Neuron (in vitro differentiated cells): ENCODE measurements at regions not wholly inside any gene's neighbourhood (a gene's known extent, or its start where the extent isn't known, plus 50 kb on each side); places are given as distances from the start of the nearest gene placed in this dataset.

ENCODE experiments used
- H2AFZ ChIP-seq: one replicate; pipeline ENCODE4 v1.6.1; 2013; ENCODE audit warnings: low read depth, mild to moderate bottlenecking, inconsistent platforms, low read length, moderate library complexity
- H3K27me3 ChIP-seq: one replicate; pipeline ENCODE4 v1.6.1; 2013; ENCODE audit warnings: low read length; ENCODE audit not compliant: insufficient read depth
- H3K36me3 ChIP-seq: one replicate; pipeline ENCODE4 v1.6.1; 2013; ENCODE audit warnings: low read length; ENCODE audit not compliant: insufficient read depth
- H3K4me1 ChIP-seq: one replicate; pipeline ENCODE4 v1.6.1; 2013; ENCODE audit warnings: low read length; ENCODE audit not compliant: insufficient read depth
- H3K4me3 ChIP-seq: 2 replicates; pipeline ENCODE4 v1.5.1; 2013; ENCODE audit warnings: mild to moderate bottlenecking, low read length, moderate library complexity
- H3K9me3 ChIP-seq: one replicate; pipeline ENCODE4 v1.6.1; 2013; ENCODE audit warnings: low read length

- H2AFZ ChIP-seq, result no peak overlapping the region
- no peak overlapping the region for H3K4me3 ChIP-seq
- peaks cover 2% of the 10 kb centered on the region for H3K4me1 ChIP-seq
- H3K9me3 ChIP-seq, result no peaks in the 10 kb centered on the region
- H3K36me3 ChIP-seq, result no peaks in the 10 kb centered on the region
- H3K27me3 ChIP-seq, result no peaks in the 10 kb centered on the region
Measured at GRCh38 chr21:35926003-35926740, 134.2 kb downstream of the SETD4 start.

GRCh38 chr21:35925497-35925896 is 134.8 kb downstream of the SETD4 start:
- no peaks in the 10 kb centered on the region for H3K9me3 ChIP-seq
- no peak overlapping the region for H2AFZ ChIP-seq
- H3K36me3 ChIP-seq, result no peaks in the 10 kb centered on the region
- no peaks in the 10 kb centered on the region for H3K27me3 ChIP-seq
- H3K4me1 ChIP-seq, result peaks cover 2% of the 10 kb centered on the region
- no peak overlapping the region for H3K4me3 ChIP-seq

GRCh38 chr21:35924714-35925301 is 135.5 kb downstream of the SETD4 start:
- H3K4me3 ChIP-seq, result no peak overlapping the region
- peaks cover 2% of the 10 kb centered on the region for H3K4me1 ChIP-seq
- H2AFZ ChIP-seq, result no peak overlapping the region
- no peaks in the 10 kb centered on the region for H3K36me3 ChIP-seq
- no peaks in the 10 kb centered on the region for H3K9me3 ChIP-seq
- H3K27me3 ChIP-seq, result no peaks in the 10 kb centered on the region

DNA sequence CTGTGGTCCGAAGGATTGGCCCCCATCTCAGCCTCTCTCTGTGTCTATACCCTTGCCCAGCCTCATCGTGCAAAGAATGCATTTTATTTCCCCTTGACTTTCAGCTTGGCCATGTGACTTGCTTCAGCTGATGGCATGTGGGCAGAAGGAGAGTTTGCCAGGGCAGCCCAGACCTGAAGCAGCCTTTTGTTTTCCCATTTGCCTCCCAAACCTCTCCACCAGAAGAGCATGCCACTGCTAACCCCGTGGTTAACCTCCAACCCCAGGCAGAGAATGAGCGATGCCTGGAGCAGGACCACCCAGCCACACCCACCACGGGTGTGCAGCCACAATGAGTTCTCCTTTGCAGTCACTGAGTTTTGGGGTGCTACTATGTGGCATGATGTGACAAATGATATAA is 136.4 kb downstream of the SETD4 start:
- Histone ChIP-seq H3K4me1 (peaks cover 2% of the 10 kb centered on the region), H3K27me3 (no peaks in the 10 kb centered on the region), H3K4me3 (no peak overlapping the region), H3K36me3 (no peaks in the 10 kb centered on the region), H2AFZ (no peak overlapping the region), H3K9me3 (no peaks in the 10 kb centered on the region)

DNA sequence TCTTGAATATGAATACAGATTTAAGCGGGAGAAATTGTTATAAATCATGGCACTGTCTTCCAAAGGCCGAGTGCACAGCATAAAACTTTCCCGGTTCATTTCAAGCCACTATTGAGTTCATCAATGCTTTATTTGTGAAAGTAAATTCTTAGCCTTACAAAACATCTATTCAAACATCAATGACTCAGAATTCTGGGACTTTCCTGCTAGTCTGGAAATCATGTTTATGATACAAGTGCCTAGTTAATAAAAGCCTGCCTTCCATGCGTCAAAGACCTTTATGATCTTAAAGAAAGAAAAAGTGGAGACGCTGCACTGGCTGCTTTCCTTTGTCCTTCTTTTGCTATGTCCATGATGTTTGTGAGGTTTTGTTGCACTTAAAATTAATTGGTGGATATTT is 137.7 kb downstream of the SETD4 start:
- no peaks in the 10 kb centered on the region for H3K27me3 ChIP-seq
- H3K9me3 ChIP-seq, result no peaks in the 10 kb centered on the region
- H3K4me3 ChIP-seq, result no peak overlapping the region
- no peaks in the 10 kb centered on the region for H3K36me3 ChIP-seq
- peaks cover 2% of the 10 kb centered on the region for H3K4me1 ChIP-seq
- H2AFZ ChIP-seq, result peak overlapping the region; percentile 13

DNA sequence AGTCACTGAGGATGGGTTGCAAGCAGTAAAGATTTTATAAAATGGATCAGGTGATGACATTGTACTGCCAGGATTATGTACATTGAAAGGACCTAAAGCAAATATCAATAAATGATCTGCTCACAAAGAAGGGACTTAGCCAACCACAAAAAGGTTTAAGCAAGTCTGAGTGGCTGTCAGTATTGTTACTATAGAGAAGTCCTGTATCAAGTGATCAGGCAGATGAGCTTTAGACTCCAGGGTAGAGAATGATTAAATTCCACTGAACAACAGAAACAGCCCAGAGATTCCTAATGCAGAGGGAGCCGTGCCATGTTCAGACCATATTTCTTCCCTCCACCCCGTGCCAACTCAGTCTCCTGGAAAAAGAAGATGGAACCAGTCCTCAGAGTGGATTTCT is 138.9 kb downstream of the SETD4 start:
- H3K36me3 ChIP-seq, result no peaks in the 10 kb centered on the region
- no peak overlapping the region for H2AFZ ChIP-seq
- H3K4me3 ChIP-seq, result no peak overlapping the region
- H3K4me1 ChIP-seq, result peaks cover 2% of the 10 kb centered on the region
- no peaks in the 10 kb centered on the region for H3K9me3 ChIP-seq
- H3K27me3 ChIP-seq, result no peaks in the 10 kb centered on the region

DNA sequence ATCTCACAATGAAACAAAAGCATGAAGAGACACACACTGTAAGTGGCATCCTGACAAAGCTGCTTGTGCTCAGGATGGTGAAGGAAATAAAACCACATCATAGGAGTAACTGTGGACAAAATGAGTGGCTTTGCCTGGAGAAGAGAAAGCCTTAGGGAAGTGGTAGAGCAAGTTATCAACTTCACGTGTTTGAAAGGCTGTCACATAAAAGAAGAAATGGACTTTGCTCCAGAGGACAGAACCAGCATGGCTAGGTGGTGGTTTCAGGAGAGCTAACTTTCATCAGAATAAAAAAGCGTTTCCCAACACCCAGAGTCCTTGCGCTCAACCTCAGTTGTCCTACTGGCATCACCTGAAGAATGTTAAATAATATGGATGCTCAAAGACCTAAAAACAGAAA is 139.9 kb downstream of the SETD4 start:
- Histone ChIP-seq H3K9me3 (no peaks in the 10 kb centered on the region), H3K36me3 (no peaks in the 10 kb centered on the region), H3K4me1 (peaks cover 2% of the 10 kb centered on the region), H3K4me3 (no peak overlapping the region), H3K27me3 (no peaks in the 10 kb centered on the region), H2AFZ (no peak overlapping the region)

DNA sequence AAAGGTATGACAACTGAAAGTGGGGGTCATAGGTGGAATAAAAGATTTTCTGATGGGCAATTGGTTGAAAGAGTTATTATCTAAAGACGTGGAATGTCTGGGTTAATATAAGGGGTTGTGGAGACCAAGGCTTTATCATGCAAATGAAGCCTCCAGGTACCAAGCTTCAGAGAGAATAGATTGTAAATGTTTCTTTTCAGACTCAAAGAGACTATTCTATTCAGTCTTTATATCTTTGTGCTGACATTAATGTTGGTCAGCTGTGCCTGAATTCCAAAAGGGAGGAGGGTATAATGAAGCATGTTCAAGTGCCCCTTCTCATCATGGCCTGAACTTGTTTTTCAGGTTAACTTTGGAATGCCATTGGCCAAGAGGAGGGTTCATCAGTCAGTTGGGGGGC is 145.3 kb downstream of the SETD4 start:
- Histone ChIP-seq H3K9me3 (no peaks in the 10 kb centered on the region), H2AFZ (no peak overlapping the region), H3K27me3 (no peaks in the 10 kb centered on the region), H3K4me1 (peaks cover 2% of the 10 kb centered on the region), H3K4me3 (no peak overlapping the region), H3K36me3 (no peaks in the 10 kb centered on the region)

DNA sequence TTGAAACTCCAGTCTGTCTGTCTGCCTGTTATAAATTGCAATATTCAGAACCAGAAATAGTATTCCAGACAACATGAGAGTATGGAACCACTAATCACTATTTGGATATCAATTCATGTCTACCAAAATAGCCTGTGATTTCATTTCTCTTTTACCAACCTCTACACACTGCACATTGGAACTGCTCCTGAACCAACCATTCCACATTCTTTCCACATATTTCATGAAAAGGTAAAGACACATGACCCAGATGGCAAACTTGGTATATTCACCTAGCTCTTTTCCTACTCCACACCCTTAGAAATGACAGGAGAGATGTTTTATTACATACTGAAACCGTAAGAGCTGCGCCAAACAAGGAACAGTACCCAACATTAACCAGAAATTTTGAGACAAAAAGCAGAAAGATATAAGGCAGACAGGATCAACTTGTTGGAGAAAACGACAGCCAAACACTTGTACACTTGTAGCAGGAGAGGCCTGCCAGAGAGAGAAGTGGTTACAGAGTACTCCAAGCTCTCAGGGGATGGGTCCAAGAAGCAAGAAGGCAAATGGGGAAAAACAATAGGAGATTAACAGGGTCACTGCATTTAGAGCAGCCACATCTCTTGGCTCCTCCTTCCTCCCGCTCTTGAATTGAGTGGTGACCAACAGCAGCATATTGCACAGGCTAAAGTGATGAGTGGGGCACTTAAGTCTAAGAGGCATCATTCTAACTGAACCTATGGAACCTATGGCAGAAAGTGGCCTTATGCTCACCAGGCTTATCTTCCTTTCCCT is 148.7 kb downstream of the SETD4 start:
- Histone ChIP-seq H3K9me3 (no peaks in the 10 kb centered on the region), H3K36me3 (no peaks in the 10 kb centered on the region), H2AFZ (no peak overlapping the region), H3K27me3 (no peaks in the 10 kb centered on the region), H3K4me3 (no peak overlapping the region), H3K4me1 (peaks cover 2% of the 10 kb centered on the region)

GRCh38 chr21:35909456-35910223 is 150.7 kb downstream of the SETD4 start:
- Histone ChIP-seq H3K4me1 (no peaks in the 10 kb centered on the region), H3K27me3 (no peaks in the 10 kb centered on the region), H3K9me3 (no peaks in the 10 kb centered on the region), H2AFZ (no peak overlapping the region), H3K4me3 (no peak overlapping the region), H3K36me3 (no peaks in the 10 kb centered on the region)

DNA sequence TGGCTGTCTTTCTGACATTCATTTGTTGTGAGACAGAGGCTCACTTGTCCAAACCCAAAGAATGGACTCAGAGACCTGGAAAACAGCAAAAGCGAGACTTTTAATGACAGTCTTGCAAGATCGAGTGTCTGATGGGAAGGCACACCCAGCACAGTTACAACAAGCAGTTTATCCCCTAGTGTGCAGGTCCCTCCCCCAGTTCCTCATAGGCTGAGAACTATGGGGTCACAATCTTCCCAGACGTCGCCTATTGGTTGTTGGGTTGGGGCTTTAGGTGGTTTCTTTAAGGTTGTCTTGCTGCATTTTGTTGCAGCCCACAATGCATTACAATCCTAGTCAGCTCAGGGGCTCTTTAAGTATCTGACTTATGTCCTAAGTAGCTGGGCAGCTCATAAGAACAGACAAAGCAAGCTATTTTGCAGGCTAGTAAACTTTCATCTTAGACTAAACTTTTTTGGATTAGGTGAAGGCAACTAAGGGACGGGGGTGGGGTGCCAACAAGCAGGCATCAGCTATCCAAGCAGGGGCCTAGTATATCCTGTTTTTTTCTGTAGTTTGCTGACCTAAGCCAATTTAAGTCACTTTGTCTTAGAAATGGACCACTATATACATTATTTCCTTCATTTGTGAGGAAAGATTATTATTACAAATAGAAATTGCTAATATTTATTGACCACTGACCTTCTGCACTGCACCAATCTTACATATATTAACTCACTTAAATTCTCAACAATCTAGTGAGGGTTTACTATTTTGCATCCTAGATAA is 151.8 kb downstream of the SETD4 start:
- H3K4me1 ChIP-seq, result no peaks in the 10 kb centered on the region
- H2AFZ ChIP-seq, result no peak overlapping the region
- H3K4me3 ChIP-seq, result no peak overlapping the region
- H3K36me3 ChIP-seq, result no peaks in the 10 kb centered on the region
- no peaks in the 10 kb centered on the region for H3K9me3 ChIP-seq
- H3K27me3 ChIP-seq, result no peaks in the 10 kb centered on the region

DNA sequence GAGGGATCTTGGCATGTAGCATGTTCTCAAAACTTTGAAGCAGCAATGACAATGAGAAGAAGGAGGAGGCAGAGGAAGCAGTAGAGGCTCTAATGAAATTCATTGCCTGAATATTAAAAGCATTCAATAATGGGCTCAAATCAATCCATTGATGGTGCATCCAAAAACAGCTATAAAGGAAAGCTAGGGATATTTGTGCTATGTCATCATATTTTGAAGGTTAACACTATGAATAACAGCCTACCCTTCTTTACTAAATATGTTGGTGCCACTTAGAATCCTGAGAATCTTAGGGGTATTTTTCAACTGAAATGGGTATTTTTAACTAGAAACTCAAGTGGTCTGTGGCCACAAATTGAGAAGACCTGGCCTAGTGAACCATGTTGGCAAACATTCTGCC is 153.7 kb downstream of the SETD4 start:
- no peaks in the 10 kb centered on the region for H3K36me3 ChIP-seq
- no peak overlapping the region for H3K4me3 ChIP-seq
- no peak overlapping the region for H2AFZ ChIP-seq
- H3K9me3 ChIP-seq, result no peaks in the 10 kb centered on the region
- H3K4me1 ChIP-seq, result no peaks in the 10 kb centered on the region
- no peaks in the 10 kb centered on the region for H3K27me3 ChIP-seq
